HG03097 (cell line): ENCODE measurements at regions not wholly inside any gene's neighbourhood (a gene's known extent, or its start where the extent isn't known, plus 50 kb on each side); places are given as distances from the start of the nearest gene placed in this dataset.

Source experiments
- ATAC-seq: cut with Tn5 transposase; IDR thresholded peaks from one replicate; pipeline ENCODE4 v1.9.1; 2021; ENCODE audit not compliant: unreplicated experiment, low FRiP score

GRCh38 chr2:65558743-65559142 lies 126.3 kb upstream of the SPRED2 start:
- no peak for ATAC-seq

GRCh38 chr2:65557616-65558573 lies 125.5 kb upstream of the SPRED2 start:
- ATAC-seq = no peak

- peak; percentile 76 for ATAC-seq
Observed at GRCh38 chr2:65554765-65555591, 122.6 kb upstream of the SPRED2 start.

GRCh38 chr2:65553504-65554074 lies 121.2 kb upstream of the SPRED2 start:
- no peak for ATAC-seq

- no peak for ATAC-seq
Observed at GRCh38 chr2:65551528-65551927, 119.1 kb upstream of the SPRED2 start.

- no peak for ATAC-seq
Observed at GRCh38 chr2:65550246-65550645, 117.8 kb upstream of the SPRED2 start.

GRCh38 chr2:65549631-65550030 lies 117.2 kb upstream of the SPRED2 start:
- ATAC-seq = no peak

- no peak for ATAC-seq
Observed at GRCh38 chr2:65549257-65549627, 116.8 kb upstream of the SPRED2 start.

GRCh38 chr2:65548576-65549256 lies 116.3 kb upstream of the SPRED2 start:
- no peak for ATAC-seq

GRCh38 chr2:65548064-65548463 lies 115.7 kb upstream of the SPRED2 start:
- ATAC-seq = no peak

- ATAC-seq = no peak
Observed at GRCh38 chr2:65545837-65546805, 113.7 kb upstream of the SPRED2 start.

GRCh38 chr2:65541773-65542172 lies 109.4 kb upstream of the SPRED2 start:
- ATAC-seq = no peak

GRCh38 chr2:65539633-65540032 lies 107.2 kb upstream of the SPRED2 start:
- ATAC-seq = no peak

- no peak for ATAC-seq
Observed at GRCh38 chr2:65537651-65538385, 105.4 kb upstream of the SPRED2 start.

GRCh38 chr2:65536596-65536995 lies 104.2 kb upstream of the SPRED2 start:
- no peak for ATAC-seq

GRCh38 chr2:65532937-65533336 lies 100.5 kb upstream of the SPRED2 start:
- no peak for ATAC-seq

GRCh38 chr2:65532326-65532725 lies 99.9 kb upstream of the SPRED2 start:
- ATAC-seq = no peak

GRCh38 chr2:65530547-65531320 lies 98.3 kb upstream of the SPRED2 start:
- ATAC-seq = no peak
